Hepatocyte (in vitro differentiated cells): ENCODE measurements at regions not wholly inside any gene's neighbourhood (a gene's known extent, or its start where the extent isn't known, plus 50 kb on each side); places are given as distances from the start of the nearest gene placed in this dataset.

ENCODE experiments used
- DNase-seq: peaks from one replicate; pipeline ENCODE4 v3.0.0-alpha.2; 2016; ENCODE audit warnings: low spot score
- H2AFZ ChIP-seq: fragments of 200-600 bp; sonication (generic); 2 replicates; pipeline ENCODE4 v1.6.0; 2016; ENCODE audit warnings: antibody characterized with exemption, mild to moderate bottlenecking
- H3K27ac ChIP-seq: fragments of 200-600 bp; sonication (generic); 2 replicates; pipeline ENCODE4 v1.5.1; 2016; ENCODE audit warnings: mild to moderate bottlenecking
- H3K27me3 ChIP-seq: fragments of 200-600 bp; sonication (generic); 2 replicates; pipeline ENCODE4 v1.6.1; 2016
- H3K36me3 ChIP-seq: fragments of 200-600 bp; sonication (generic); replicated peaks from 2 replicates; pipeline ENCODE4 v1.5.1; 2016; ENCODE audit warnings: low read depth; ENCODE audit not compliant: insufficient read depth
- H3K4me1 ChIP-seq: fragments of 200-600 bp; sonication (generic); 2 replicates; pipeline ENCODE4 v1.5.1; 2016; ENCODE audit warnings: mild to moderate bottlenecking, moderate library complexity; ENCODE audit not compliant: insufficient read depth
- H3K4me2 ChIP-seq: fragments of 200-600 bp; sonication (generic); 2 replicates; pipeline ENCODE4 v1.6.0; 2016
- H3K4me3 ChIP-seq: fragments of 200-600 bp; sonication (generic); 2 replicates; pipeline ENCODE4 v1.5.1; 2016; ENCODE audit warnings: mild to moderate bottlenecking
- H3K79me2 ChIP-seq: fragments of 200-600 bp; sonication (generic); 2 replicates; pipeline ENCODE4 v1.6.0; 2017; ENCODE audit warnings: mild to moderate bottlenecking
- H3K9me2 ChIP-seq: fragments of 200-600 bp; sonication (generic); replicated peaks from 2 replicates; pipeline ENCODE4 v1.6.0; 2017; ENCODE audit warnings: mild to moderate bottlenecking; ENCODE audit not compliant: insufficient read depth
- H3K9me3 ChIP-seq: fragments of 200-600 bp; sonication (generic); 2 replicates; pipeline ENCODE4 v1.5.1; 2016; ENCODE audit warnings: low read depth, mild to moderate bottlenecking
- H4K20me1 ChIP-seq: fragments of 200-600 bp; sonication (generic); 2 replicates; pipeline ENCODE4 v1.6.0; 2016; ENCODE audit warnings: mild to moderate bottlenecking; ENCODE audit not compliant: insufficient read depth, poor library complexity, severe bottlenecking
- EZH2 ChIP-seq: fragments of 200-600 bp; sonication (generic); IDR thresholded peaks from 2 replicates; pipeline ENCODE4 v1.6.1; 2016; ENCODE audit warnings: antibody characterized with exemption, mild to moderate bottlenecking, borderline replicate concordance
- EZH2phosphoT487 ChIP-seq: fragments of 200-600 bp; sonication (generic); IDR thresholded peaks from one replicate; pipeline ENCODE4 v1.6.1; 2018; ENCODE audit warnings: antibody characterized with exemption, mild to moderate bottlenecking, low read depth, moderate library complexity; ENCODE audit not compliant: unreplicated experiment, severe bottlenecking
- WGBS: methylation state at CpG from one replicate; pipeline ENCODE4 v1.1.6; 2016; ENCODE audit warnings: low lambda C conversion rate; ENCODE audit errors: missing lambda C conversion rate; 5-methylcytosine and 5-hydroxymethylcytosine counted together
- TF ChIP-seq, protein P1 (sequence below): fragments of 200-600 bp; sonication (generic); IDR thresholded peaks from 2 replicates; pipeline ENCODE4 v1.5.1; 2016; ENCODE audit warnings: antibody characterized with exemption, mild to moderate bottlenecking; ENCODE audit not compliant: poor library complexity

GRCh38 chr13:110798081-110798994 is 84.8 kb downstream of the ING1 start:
- Histone ChIP-seq H2AFZ (no peak overlapping the region), H3K4me2 (no peak overlapping the region), H3K9me2 (no peaks in the 10 kb centered on the region), H3K4me1 (peaks cover 5% of the 10 kb centered on the region), H3K79me2 (no peaks in the 10 kb centered on the region), H4K20me1 (no peaks in the 10 kb centered on the region), H3K27ac (no peak overlapping the region), H3K27me3 (no peaks in the 10 kb centered on the region), H3K4me3 (no peak overlapping the region), H3K36me3 (no peaks in the 10 kb centered on the region), H3K9me3 (no peaks in the 10 kb centered on the region)
- WGBS, result 84% methylated on average over 18 of the region's 18 CpGs
- TF ChIP-seq, protein P1, sequence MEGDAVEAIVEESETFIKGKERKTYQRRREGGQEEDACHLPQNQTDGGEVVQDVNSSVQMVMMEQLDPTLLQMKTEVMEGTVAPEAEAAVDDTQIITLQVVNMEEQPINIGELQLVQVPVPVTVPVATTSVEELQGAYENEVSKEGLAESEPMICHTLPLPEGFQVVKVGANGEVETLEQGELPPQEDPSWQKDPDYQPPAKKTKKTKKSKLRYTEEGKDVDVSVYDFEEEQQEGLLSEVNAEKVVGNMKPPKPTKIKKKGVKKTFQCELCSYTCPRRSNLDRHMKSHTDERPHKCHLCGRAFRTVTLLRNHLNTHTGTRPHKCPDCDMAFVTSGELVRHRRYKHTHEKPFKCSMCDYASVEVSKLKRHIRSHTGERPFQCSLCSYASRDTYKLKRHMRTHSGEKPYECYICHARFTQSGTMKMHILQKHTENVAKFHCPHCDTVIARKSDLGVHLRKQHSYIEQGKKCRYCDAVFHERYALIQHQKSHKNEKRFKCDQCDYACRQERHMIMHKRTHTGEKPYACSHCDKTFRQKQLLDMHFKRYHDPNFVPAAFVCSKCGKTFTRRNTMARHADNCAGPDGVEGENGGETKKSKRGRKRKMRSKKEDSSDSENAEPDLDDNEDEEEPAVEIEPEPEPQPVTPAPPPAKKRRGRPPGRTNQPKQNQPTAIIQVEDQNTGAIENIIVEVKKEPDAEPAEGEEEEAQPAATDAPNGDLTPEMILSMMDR, result no peak
- no peak for TF ChIP-seq EZH2phosphoT487
- TF ChIP-seq EZH2, result no peak
- DNase-seq, result no peak

DNA sequence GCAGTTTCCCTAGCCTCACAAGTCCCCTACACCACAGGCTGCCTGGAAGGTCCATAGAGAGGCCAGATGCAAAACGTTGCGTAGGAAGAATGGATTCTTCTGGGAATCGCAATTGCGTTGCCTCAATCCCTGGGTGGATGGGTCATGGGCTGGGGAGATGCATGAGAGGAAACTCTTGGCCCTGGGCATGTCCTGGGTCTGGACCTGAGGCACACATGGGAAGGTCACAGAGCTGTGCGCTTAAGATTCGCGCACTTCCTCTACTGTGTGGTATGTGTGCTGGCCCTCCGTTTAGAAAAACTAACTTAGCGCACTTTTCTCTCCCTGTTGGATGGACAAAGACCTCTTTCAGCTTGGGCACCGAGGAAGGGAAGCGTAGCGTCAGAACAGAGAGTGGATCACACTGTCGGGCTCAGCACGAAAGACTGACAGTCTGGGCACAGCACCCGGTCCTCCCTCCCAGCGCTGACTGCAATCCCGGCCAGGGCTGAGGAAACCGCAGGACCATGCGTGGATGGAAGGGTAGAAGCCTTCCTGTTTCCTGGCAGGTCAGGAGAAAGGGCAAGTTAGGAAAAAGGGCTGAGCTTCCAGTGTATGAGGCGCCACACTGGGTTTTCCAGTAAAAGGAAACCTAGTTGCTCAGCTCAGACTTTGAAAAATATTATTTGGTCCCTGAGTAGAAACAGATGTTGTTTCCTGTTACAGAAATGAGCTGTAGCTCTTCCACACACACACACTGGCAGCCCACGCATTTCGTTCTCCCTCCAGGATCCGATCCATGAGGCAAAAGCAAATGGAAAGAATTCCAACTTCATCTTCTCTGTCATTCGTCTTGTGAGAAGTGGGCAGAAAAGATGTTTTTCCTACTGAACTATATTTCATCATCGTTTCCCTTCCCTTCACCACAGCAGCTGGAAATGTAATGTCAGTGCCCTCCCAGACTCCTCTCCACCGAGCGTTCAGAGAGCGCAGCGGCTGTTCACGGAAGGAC is 86.0 kb downstream of the ING1 start:
- Histone ChIP-seq H3K4me3 (no peak overlapping the region), H3K9me2 (no peaks in the 10 kb centered on the region), H3K4me1 (peaks cover 5% of the 10 kb centered on the region), H3K9me3 (no peaks in the 10 kb centered on the region), H3K79me2 (no peaks in the 10 kb centered on the region), H2AFZ (peak overlapping the region; percentile 8), H3K27me3 (no peaks in the 10 kb centered on the region), H3K27ac (peak overlapping the region; percentile 87), H3K36me3 (no peaks in the 10 kb centered on the region), H3K4me2 (peak overlapping the region; percentile 59), H4K20me1 (no peaks in the 10 kb centered on the region)
- WGBS, result 65% methylated on average over 30 of the region's 30 CpGs
- TF ChIP-seq EZH2, result no peak
- TF ChIP-seq, protein P1, result no peak
- TF ChIP-seq EZH2phosphoT487, result no peak
- DNase-seq, result peak; percentile 73

DNA sequence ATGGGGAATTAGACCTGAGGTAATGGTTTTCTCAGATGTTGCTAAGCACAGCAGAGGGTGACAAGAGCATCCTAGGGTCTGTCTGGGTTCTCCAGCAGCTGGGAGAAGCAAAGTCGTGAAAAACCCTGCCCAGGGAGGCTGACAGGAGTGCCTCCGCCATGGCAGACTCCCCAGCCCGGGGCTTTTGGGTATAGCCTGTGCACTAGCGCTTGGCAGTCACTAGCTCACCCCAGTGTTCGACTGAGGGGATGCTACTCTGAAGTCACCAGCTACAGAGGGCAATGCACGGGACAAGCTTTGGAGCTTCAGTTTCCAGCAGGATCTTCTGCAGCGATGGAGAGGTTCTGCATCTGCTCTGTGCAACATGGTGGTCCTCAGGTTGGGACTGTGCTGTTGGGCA is 87.5 kb downstream of the ING1 start:
- no peak for TF ChIP-seq EZH2
- no peak for TF ChIP-seq EZH2phosphoT487
- TF ChIP-seq, protein P1, result no peak
- Histone ChIP-seq H3K4me1 (peaks cover 5% of the 10 kb centered on the region), H4K20me1 (no peaks in the 10 kb centered on the region), H3K36me3 (no peaks in the 10 kb centered on the region), H3K79me2 (no peaks in the 10 kb centered on the region), H2AFZ (no peak overlapping the region), H3K4me2 (no peak overlapping the region), H3K4me3 (no peak overlapping the region), H3K9me2 (no peaks in the 10 kb centered on the region), H3K27ac (no peak overlapping the region), H3K27me3 (no peaks in the 10 kb centered on the region), H3K9me3 (no peaks in the 10 kb centered on the region)
- 63% methylated on average over 7 of the region's 7 CpGs for WGBS
- no peak for DNase-seq
